PC-3 (cell line): ENCODE measurements at regions not wholly inside any gene's neighbourhood (a gene's known extent, or its start where the extent isn't known, plus 50 kb on each side); places are given as distances from the start of the nearest gene placed in this dataset.

Experiments
- ATAC-seq: fragments of 200-7000 bp; cut with Tn5 transposase; 2 replicates; pipeline ENCODE4 v1.9.1; 2020; ENCODE audit warnings: mild to moderate bottlenecking, moderate library complexity
- BruUV-seq: library from RNA; stranded (reverse); fragments of 400-500 nt; replicated peaks from 2 replicates; lab custom pipeline; 2021; lab: Mats Ljungman, UMichigan
- CTCF ChIA-PET: fragments of 300-600 bp; sonication (Branson Sonifier 250); formaldehyde crosslinking; loops from one replicate; lab custom pipeline; 2022; ENCODE audit warnings: antibody characterized with exemption; lab: Charles Lee
- POLR2A ChIA-PET: fragments of 300-600 bp; sonication (Branson Sonifier 250); formaldehyde crosslinking; loops from one replicate; lab custom pipeline; 2022; ENCODE audit warnings: antibody characterized with exemption; ENCODE audit not compliant: unreplicated experiment; lab: Charles Lee
- DNase-seq: peaks from one replicate; pipeline ENCODE4 v3.0.0-alpha.2; 2015
- H2AFZ ChIP-seq: fragments of 300-600 bp; sonication (generic); 2 replicates; pipeline ENCODE4 v1.6.0; 2016; ENCODE audit warnings: antibody characterized with exemption, low read length
- H3F3A ChIP-seq: fragments of 300-600 bp; sonication (generic); one replicate; pipeline ENCODE4 v1.6.0; 2017; ENCODE audit warnings: antibody characterized with exemption, low read length, control low read depth, mild to moderate bottlenecking; ENCODE audit not compliant: unreplicated experiment
- H3K27ac ChIP-seq: fragments of 300-600 bp; sonication (generic); 2 replicates; pipeline ENCODE4 v1.5.1; 2016; ENCODE audit warnings: mild to moderate bottlenecking, low read length
- H3K27me3 ChIP-seq: fragments of 300-600 bp; sonication (generic); 2 replicates; pipeline ENCODE4 v1.6.1; 2016; ENCODE audit warnings: low read length, mixed read lengths
- H3K36me3 ChIP-seq: fragments of 300-600 bp; sonication (generic); 2 replicates; pipeline ENCODE4 v1.6.1; 2016; ENCODE audit warnings: low read depth, mixed run types, low read length, mixed read lengths
- H3K4me1 ChIP-seq: fragments of 300-600 bp; sonication (generic); 2 replicates; pipeline ENCODE4 v1.5.1; 2016; ENCODE audit warnings: low read length; ENCODE audit not compliant: insufficient read depth
- H3K4me2 ChIP-seq: fragments of 300-600 bp; sonication (generic); 2 replicates; pipeline ENCODE4 v1.6.0; 2016; ENCODE audit warnings: low read length
- H3K4me3 ChIP-seq: fragments of 300-600 bp; sonication (generic); 2 replicates; pipeline ENCODE4 v1.5.1; 2016; ENCODE audit warnings: mild to moderate bottlenecking, low read length, mixed read lengths
- H3K79me2 ChIP-seq: fragments of 300-600 bp; sonication (generic); 2 replicates; pipeline ENCODE4 v1.6.1; 2017; ENCODE audit warnings: low read length, mixed read lengths
- H3K9ac ChIP-seq: fragments of 300-600 bp; sonication (generic); 2 replicates; pipeline ENCODE4 v1.6.0; 2016; ENCODE audit warnings: mild to moderate bottlenecking, low read length
- H3K9me2 ChIP-seq: fragments of 300-600 bp; sonication (generic); replicated peaks from 2 replicates; pipeline ENCODE4 v1.6.1; 2016; ENCODE audit warnings: mixed run types, low read length, mixed read lengths
- H3K9me3 ChIP-seq: fragments of 300-600 bp; sonication (generic); 2 replicates; pipeline ENCODE4 v1.6.1; 2016; ENCODE audit warnings: low read length, mixed read lengths
- H4K20me1 ChIP-seq: fragments of 300-600 bp; sonication (generic); 2 replicates; pipeline ENCODE4 v1.6.1; 2016; ENCODE audit warnings: low read length, mixed read lengths
- EZH2 ChIP-seq: fragments of 300-600 bp; sonication (generic); IDR thresholded peaks from one replicate; pipeline ENCODE4 v1.6.1; 2017; ENCODE audit warnings: antibody characterized with exemption, mild to moderate bottlenecking, low read length; ENCODE audit not compliant: unreplicated experiment
- EZH2phosphoT487 ChIP-seq: fragments of 300-600 bp; sonication (generic); IDR thresholded peaks from 2 replicates; pipeline ENCODE4 v1.6.1; 2018; ENCODE audit warnings: mild to moderate bottlenecking, antibody characterized with exemption, low read length, borderline replicate concordance
- intact Hi-C: fragments of 100-400 bp; cut with micrococcal nuclease; formaldehyde crosslinking; loops from 2 replicates; pipeline ENCODE4 v1.9.0; 2023
- TF ChIP-seq, protein P1 (sequence below): fragments of 300-600 bp; sonication (generic); conservative IDR thresholded peaks from 2 replicates; pipeline ENCODE4 v1.5.1; 2017; ENCODE audit warnings: antibody characterized with exemption, low read depth, mild to moderate bottlenecking, low read length

DNA sequence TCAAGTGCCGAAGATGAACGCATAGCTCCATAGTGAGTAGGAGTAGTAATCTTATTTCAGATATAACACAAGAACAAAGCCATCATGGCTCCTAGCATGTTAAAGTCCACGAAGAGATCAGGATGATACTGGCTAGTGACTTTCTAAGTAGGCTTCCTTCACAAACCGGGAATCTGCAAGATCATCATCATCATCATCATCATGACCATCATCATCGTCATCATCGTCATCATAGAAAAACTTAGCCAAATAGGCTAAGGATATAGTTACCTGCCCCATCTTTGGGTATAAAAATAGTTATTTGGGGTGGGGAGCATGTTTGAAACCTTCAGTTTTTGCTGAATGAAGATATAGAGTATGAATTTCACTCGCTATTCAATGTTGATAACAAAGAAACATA lies 57.9 kb downstream of the PYDC2 start:
- H3K4me3 ChIP-seq = no peak overlapping the region
- H3K27me3 ChIP-seq = peaks cover 67% of the 10 kb centered on the region
- no peak overlapping the region for H3K9ac ChIP-seq
- no peaks in the 10 kb centered on the region; the same call in 1 of the 2 replicates for H3K9me2 ChIP-seq
- no peaks in the 10 kb centered on the region for H3K9me3 ChIP-seq
- POLR2A ChIA-PET = no interaction called here
- no peaks in the 10 kb centered on the region for H3F3A ChIP-seq
- H2AFZ ChIP-seq = no peak overlapping the region
- intact Hi-C loops = no loop called here
- no peak for ATAC-seq
- CTCF ChIA-PET = interaction anchor here (0.5 kb wide), 1 partner anchor 12 kb away, joined by 3 read pairs; no protein-coding TSS in a partner anchor
- DNase-seq = no peak
- no peaks in the 10 kb centered on the region for H4K20me1 ChIP-seq
- no peak overlapping the region for H3K4me2 ChIP-seq
- H3K79me2 ChIP-seq = no peaks in the 10 kb centered on the region
- no TSS peak for BruUV-seq
- H3K27ac ChIP-seq = no peak overlapping the region
- no peak for TF ChIP-seq EZH2phosphoT487
- TF ChIP-seq EZH2 = no peak
- TF ChIP-seq, protein P1, sequence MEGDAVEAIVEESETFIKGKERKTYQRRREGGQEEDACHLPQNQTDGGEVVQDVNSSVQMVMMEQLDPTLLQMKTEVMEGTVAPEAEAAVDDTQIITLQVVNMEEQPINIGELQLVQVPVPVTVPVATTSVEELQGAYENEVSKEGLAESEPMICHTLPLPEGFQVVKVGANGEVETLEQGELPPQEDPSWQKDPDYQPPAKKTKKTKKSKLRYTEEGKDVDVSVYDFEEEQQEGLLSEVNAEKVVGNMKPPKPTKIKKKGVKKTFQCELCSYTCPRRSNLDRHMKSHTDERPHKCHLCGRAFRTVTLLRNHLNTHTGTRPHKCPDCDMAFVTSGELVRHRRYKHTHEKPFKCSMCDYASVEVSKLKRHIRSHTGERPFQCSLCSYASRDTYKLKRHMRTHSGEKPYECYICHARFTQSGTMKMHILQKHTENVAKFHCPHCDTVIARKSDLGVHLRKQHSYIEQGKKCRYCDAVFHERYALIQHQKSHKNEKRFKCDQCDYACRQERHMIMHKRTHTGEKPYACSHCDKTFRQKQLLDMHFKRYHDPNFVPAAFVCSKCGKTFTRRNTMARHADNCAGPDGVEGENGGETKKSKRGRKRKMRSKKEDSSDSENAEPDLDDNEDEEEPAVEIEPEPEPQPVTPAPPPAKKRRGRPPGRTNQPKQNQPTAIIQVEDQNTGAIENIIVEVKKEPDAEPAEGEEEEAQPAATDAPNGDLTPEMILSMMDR = no peak
- H3K4me1 ChIP-seq = no peaks in the 10 kb centered on the region
- H3K36me3 ChIP-seq = no peaks in the 10 kb centered on the region

DNA sequence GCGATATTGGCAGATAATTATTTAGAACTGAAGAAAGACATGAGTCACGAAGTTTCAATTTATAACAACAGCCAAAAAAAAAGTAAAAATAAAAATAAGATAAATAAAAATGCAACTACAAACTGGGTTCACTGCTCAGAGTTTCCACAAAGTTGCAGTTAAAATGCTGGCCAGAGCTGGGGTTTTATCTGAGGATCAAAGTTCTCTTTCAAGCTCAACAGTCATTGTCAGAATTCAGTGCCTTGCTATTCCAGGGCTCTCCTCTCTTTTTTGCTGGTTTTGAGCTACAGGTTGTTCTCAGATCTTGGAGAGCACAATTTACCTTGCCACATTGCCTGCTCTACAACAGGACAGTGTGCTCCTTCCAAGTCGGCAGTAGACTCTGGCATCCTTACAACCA lies 60.1 kb downstream of the PYDC2 start:
- intact Hi-C loops = no loop called here
- Histone ChIP-seq H3K27ac (no peak overlapping the region), H3K79me2 (no peaks in the 10 kb centered on the region), H3K9me3 (no peaks in the 10 kb centered on the region), H3K9ac (no peak overlapping the region), H3K36me3 (no peaks in the 10 kb centered on the region), H3F3A (no peaks in the 10 kb centered on the region), H4K20me1 (no peaks in the 10 kb centered on the region), H3K27me3 (peaks cover 53% of the 10 kb centered on the region), H3K9me2 (no peaks in the 10 kb centered on the region; the same call in 1 of the 2 replicates), H3K4me1 (no peaks in the 10 kb centered on the region), H2AFZ (no peak overlapping the region), H3K4me2 (no peak overlapping the region), H3K4me3 (no peak overlapping the region)
- no TSS peak for BruUV-seq
- ATAC-seq (no peak), DNase-seq (no peak)
- CTCF ChIA-PET = no interaction called here
- POLR2A ChIA-PET = no interaction called here
- TF ChIP-seq EZH2 = no peak
- no peak for TF ChIP-seq EZH2phosphoT487
- TF ChIP-seq, protein P1 = no peak

DNA sequence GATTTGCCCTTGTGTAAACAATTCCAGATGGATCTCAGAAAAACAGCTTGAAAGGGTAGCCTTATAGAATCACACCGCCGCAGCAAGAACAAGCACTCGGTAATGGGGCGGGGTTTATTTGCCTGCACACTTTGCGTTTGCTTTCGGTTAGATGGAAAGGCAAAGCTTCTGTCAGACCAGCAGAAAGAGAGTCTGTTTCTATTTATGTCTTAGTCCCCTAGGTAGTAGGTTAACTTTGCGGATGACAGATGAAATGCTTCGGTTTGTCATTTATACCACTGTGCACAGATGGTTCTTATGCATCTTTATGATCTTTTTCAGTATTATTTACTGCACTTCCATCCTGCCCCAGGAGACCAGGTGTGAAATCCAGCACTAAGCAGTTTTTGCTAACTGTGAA lies 62.2 kb downstream of the PYDC2 start:
- POLR2A ChIA-PET = no interaction called here
- no TSS peak for BruUV-seq

More for the DNA sequence above, 62.2 kb downstream of the PYDC2 start:
- no peak overlapping the region for H3K27ac ChIP-seq
- H3K4me1 ChIP-seq = no peaks in the 10 kb centered on the region
- no peaks in the 10 kb centered on the region for H3K9me3 ChIP-seq
- H3K36me3 ChIP-seq = no peaks in the 10 kb centered on the region
- H3K79me2 ChIP-seq = no peaks in the 10 kb centered on the region
- CTCF ChIA-PET = no interaction called here
- H3F3A ChIP-seq = no peaks in the 10 kb centered on the region
- no peaks in the 10 kb centered on the region; the same call in 1 of the 2 replicates for H3K9me2 ChIP-seq
- peak overlapping the region; percentile 43 for H3K4me2 ChIP-seq
- intact Hi-C loops = no loop called here
- peaks cover 39% of the 10 kb centered on the region for H3K27me3 ChIP-seq
- peak; percentile 73 for ATAC-seq
- H3K4me3 ChIP-seq = no peak overlapping the region
- H4K20me1 ChIP-seq = no peaks in the 10 kb centered on the region
- no peak overlapping the region for H3K9ac ChIP-seq
- no peak for DNase-seq
- H2AFZ ChIP-seq = peak overlapping the region; percentile 29; the same call in 1 of the 2 replicates
- no peak for TF ChIP-seq EZH2
- TF ChIP-seq, protein P1 = no peak
- TF ChIP-seq EZH2phosphoT487 = no peak
